ENCODE measurements at regions not wholly inside any gene's neighbourhood (a gene's known extent, or its start where the extent isn't known, plus 50 kb on each side); places are given as distances from the start of the nearest gene placed in this dataset.
A peak's percentile ranks its signal among the peaks of the same experiment; 100 is the strongest.

DNA sequence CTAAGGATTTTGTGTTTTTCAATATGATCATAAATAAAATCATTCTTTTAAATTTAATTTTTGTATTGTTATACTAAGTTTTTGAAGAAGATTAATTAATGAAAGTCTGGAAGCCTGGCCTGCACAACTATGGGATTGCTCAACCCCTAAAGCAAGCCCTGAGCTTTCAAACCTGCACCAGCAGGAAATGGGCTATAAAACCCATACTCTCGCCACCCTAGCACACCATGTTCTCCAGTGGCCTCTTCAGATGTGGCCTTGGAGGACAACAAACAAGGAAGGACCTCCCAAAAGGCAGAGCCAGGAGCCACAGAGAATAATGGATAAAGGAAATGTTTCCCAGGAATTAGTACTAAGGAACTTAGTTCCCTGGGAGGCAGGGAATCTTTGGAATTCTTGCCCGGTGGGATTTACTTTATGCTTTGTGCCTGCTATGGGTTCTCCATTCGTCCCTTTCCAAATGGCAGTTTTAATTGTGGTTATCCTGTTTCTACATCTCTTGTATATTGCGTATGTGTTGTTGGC lies 212.5 kb downstream of the ZFP36L2 start:
- peaks cover 52% of the 10 kb centered on the region for H3K4me1 ChIP-seq (replicated peaks; ENCODE audit: insufficient read depth)
- H3K4me3 ChIP-seq, result no peak overlapping the region
- H3K9me3 ChIP-seq (ENCODE audit: insufficient read depth, low read depth), result 0 out of 2 replicates have a peak, but pooled peaks cover 6% of the 10 kb centered on the region
- H3K27ac ChIP-seq, result no peak overlapping the region
- H3K79me2 ChIP-seq (ENCODE audit: low read depth), result no peaks in the 10 kb centered on the region
- H3F3A ChIP-seq (ENCODE audit: insufficient read depth, low read depth), result peaks cover 26% of the 10 kb centered on the region
- no peaks in the 10 kb centered on the region for H4K20me1 ChIP-seq (ENCODE audit: insufficient read depth)
- DNase-seq, result no peak
- intact Hi-C loops (cut with micrococcal nuclease; ENCODE audit: unreplicated experiment), result loop anchor here (5.0 kb wide), 1 partner anchor 62 kb away; no protein-coding TSS in a partner anchor
- BruUV-seq (replicated peaks), result no TSS peak
- H3K9me2 ChIP-seq (ENCODE audit: insufficient read depth), result no peaks in the 10 kb centered on the region
- TF ChIP-seq, protein P1, sequence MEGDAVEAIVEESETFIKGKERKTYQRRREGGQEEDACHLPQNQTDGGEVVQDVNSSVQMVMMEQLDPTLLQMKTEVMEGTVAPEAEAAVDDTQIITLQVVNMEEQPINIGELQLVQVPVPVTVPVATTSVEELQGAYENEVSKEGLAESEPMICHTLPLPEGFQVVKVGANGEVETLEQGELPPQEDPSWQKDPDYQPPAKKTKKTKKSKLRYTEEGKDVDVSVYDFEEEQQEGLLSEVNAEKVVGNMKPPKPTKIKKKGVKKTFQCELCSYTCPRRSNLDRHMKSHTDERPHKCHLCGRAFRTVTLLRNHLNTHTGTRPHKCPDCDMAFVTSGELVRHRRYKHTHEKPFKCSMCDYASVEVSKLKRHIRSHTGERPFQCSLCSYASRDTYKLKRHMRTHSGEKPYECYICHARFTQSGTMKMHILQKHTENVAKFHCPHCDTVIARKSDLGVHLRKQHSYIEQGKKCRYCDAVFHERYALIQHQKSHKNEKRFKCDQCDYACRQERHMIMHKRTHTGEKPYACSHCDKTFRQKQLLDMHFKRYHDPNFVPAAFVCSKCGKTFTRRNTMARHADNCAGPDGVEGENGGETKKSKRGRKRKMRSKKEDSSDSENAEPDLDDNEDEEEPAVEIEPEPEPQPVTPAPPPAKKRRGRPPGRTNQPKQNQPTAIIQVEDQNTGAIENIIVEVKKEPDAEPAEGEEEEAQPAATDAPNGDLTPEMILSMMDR (conservative IDR thresholded peaks at IDR 0.05), result no peak
- TF ChIP-seq EZH2 (IDR thresholded peaks at IDR 0.05; ENCODE audit: low read depth), result no peak
- ChIA-PET POLR2A (ENCODE audit: unreplicated experiment) (interaction anchor here (0.6 kb wide), 1 partner anchor 15 kb away, joined by 3 read pairs; no protein-coding TSS in a partner anchor), CTCF (no interaction called here)
- H3K4me2 ChIP-seq, result no peak overlapping the region
- no peaks in the 10 kb centered on the region for H3K36me3 ChIP-seq (ENCODE audit: low read depth)
- no peak overlapping the region for H2AFZ ChIP-seq
- no peaks in the 10 kb centered on the region for H3K27me3 ChIP-seq (ENCODE audit: insufficient read depth, low read depth)

DNA sequence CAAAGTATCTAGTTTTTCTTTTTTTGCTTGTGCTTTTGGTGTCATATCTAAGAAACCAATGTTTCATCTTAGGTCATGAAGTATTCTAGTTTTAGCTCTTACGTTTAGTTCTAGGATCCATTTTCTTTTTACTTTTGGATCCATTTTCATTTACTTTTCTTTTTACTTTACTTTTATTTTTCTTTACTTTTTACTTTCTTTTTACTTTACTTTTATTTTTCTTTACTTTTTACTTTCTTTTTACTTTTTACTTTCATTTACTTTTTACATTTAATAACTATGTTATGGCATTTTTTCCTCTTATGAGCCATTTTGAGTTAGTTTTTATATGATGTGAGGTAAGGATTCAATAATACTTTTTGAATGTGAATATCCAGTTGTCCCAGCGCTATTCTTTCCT lies 213.4 kb downstream of the ZFP36L2 start:
- no peaks in the 10 kb centered on the region for H4K20me1 ChIP-seq (ENCODE audit: insufficient read depth)
- no peak for TF ChIP-seq EZH2 (IDR thresholded peaks at IDR 0.05; ENCODE audit: low read depth)
- TF ChIP-seq, protein P1 (conservative IDR thresholded peaks at IDR 0.05), result no peak
- peaks cover 43% of the 10 kb centered on the region for H3K4me1 ChIP-seq (replicated peaks; ENCODE audit: insufficient read depth)
- no peak overlapping the region; the same call in 1 of the 2 replicates for H2AFZ ChIP-seq
- no peaks in the 10 kb centered on the region for H3K9me2 ChIP-seq (ENCODE audit: insufficient read depth)
- H3K9me3 ChIP-seq (ENCODE audit: insufficient read depth, low read depth), result peaks cover 10% of the 10 kb centered on the region
- H3K4me2 ChIP-seq, result no peak overlapping the region
- intact Hi-C loops (cut with micrococcal nuclease; ENCODE audit: unreplicated experiment), result loop anchor here (5.0 kb wide), 1 partner anchor 61 kb away; no protein-coding TSS in a partner anchor
- CTCF ChIA-PET, result no interaction called here
- H3K36me3 ChIP-seq (ENCODE audit: low read depth), result no peaks in the 10 kb centered on the region
- POLR2A ChIA-PET (ENCODE audit: unreplicated experiment), result no interaction called here
- no TSS peak for BruUV-seq (replicated peaks)
- no peak overlapping the region for H3K4me3 ChIP-seq
- no peak overlapping the region for H3K27ac ChIP-seq
- peaks cover 23% of the 10 kb centered on the region for H3F3A ChIP-seq (ENCODE audit: insufficient read depth, low read depth)
- no peaks in the 10 kb centered on the region for H3K27me3 ChIP-seq (ENCODE audit: insufficient read depth, low read depth)
- H3K79me2 ChIP-seq (ENCODE audit: low read depth), result no peaks in the 10 kb centered on the region
- no peak for DNase-seq

DNA sequence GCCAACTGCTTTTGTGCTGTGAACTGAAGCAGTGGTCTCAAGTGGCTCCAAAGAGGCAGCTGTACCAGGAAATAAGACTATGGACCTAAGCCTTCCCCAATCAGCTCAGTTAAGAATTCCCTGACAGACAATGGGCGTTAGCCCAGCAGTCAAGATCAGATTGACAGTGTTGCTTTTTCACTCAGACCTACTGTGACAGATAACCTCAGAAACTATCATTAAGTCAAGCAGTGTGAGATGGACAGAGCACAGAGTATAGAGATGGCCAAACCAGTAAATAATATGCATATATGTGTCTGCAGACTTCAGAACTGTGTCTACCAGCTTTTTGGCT lies 215.3 kb downstream of the ZFP36L2 start:
- CTCF ChIA-PET, result interaction anchor here (0.6 to 1.5 kb wide), 2 partner anchors 13 to 14 kb away, joined by 4 to 5 read pairs; no protein-coding TSS in a partner anchor
- H3K79me2 ChIP-seq (ENCODE audit: low read depth), result no peaks in the 10 kb centered on the region
- TF ChIP-seq EZH2 (IDR thresholded peaks at IDR 0.05; ENCODE audit: low read depth), result no peak
- TF ChIP-seq, protein P1 (conservative IDR thresholded peaks at IDR 0.05), result no peak
- intact Hi-C loops (cut with micrococcal nuclease; ENCODE audit: unreplicated experiment), result loop anchor here (5.0 kb wide), 1 partner anchor 59 kb away; no protein-coding TSS in a partner anchor
- no peaks in the 10 kb centered on the region for H3K27me3 ChIP-seq (ENCODE audit: insufficient read depth, low read depth)
- H3F3A ChIP-seq (ENCODE audit: insufficient read depth, low read depth), result peaks cover 22% of the 10 kb centered on the region
- BruUV-seq (replicated peaks), result no TSS peak
- H2AFZ ChIP-seq, result no peak overlapping the region
- POLR2A ChIA-PET (ENCODE audit: unreplicated experiment), result interaction anchor here (0.6 to 0.9 kb wide), 5 partner anchors 30 to 837 kb away, joined by 3 to 19 read pairs (median 4); partner anchors contain the start of gene ZFP36L2
- H3K4me3 ChIP-seq, result no peak overlapping the region; the same call in 1 of the 2 replicates
- peak in 1 of 2 experiments; percentile 55 for DNase-seq
- H3K9me2 ChIP-seq (ENCODE audit: insufficient read depth), result no peaks in the 10 kb centered on the region
- H3K4me2 ChIP-seq, result peak overlapping the region; percentile 61
- H3K4me1 ChIP-seq (replicated peaks; ENCODE audit: insufficient read depth), result peaks cover 30% of the 10 kb centered on the region
- peaks cover 11% of the 10 kb centered on the region for H3K9me3 ChIP-seq (ENCODE audit: insufficient read depth, low read depth)
- H4K20me1 ChIP-seq (ENCODE audit: insufficient read depth), result no peaks in the 10 kb centered on the region
- no peaks in the 10 kb centered on the region for H3K36me3 ChIP-seq (ENCODE audit: low read depth)
- H3K27ac ChIP-seq, result peak overlapping the region; percentile 66

Measured in PC-9 (cell line).